Gastrocnemius medialis (tissue), 4 donors: ENCODE measurements at regions not wholly inside any gene's neighbourhood (a gene's known extent, or its start where the extent isn't known, plus 50 kb on each side); places are given as distances from the start of the nearest gene placed in this dataset.

ENCODE experiments used
- CTCF ChIP-seq, 5 experiments: fragments of 450-650 bp in 3 of 5; fragments of 200-600 bp in 2 of 5; sonication (generic) in 2 of 5; IDR thresholded peaks in 4 of 5; conservative IDR thresholded peaks in 1 of 5; 1 replicate in 4 of 5; 2 replicates in 1 of 5; pipeline ENCODE4 v1.5.1; 2016 to 2019; ENCODE audit warnings: antibody characterized with exemption in 5 of 5, mild to moderate bottlenecking in 3 of 5, moderate library complexity in 3 of 5
- POLR2A ChIP-seq, 2 donors: fragments of 450-650 bp; IDR thresholded peaks; one replicate each; pipeline ENCODE4 v1.6.1; 2017; ENCODE audit warnings: antibody characterized with exemption in 2 of 2, mild to moderate bottlenecking in 2 of 2, moderate library complexity in 2 of 2

GRCh38 chr10:54962134-54962900 lies 161.3 kb upstream of the PCDH15 start:
- TF ChIP-seq CTCF (IDR thresholded peaks at IDR 0.05 in 4 of 5, conservative IDR thresholded peaks at IDR 0.05 in 1 of 5) (no peak), POLR2A (IDR thresholded peaks at IDR 0.05) (no peak)
